DOHH2 (cell line): ENCODE measurements at regions not wholly inside any gene's neighbourhood (a gene's known extent, or its start where the extent isn't known, plus 50 kb on each side); places are given as distances from the start of the nearest gene placed in this dataset.

ENCODE experiments used
- EZH2phosphoT487 ChIP-seq: fragments of 200-600 bp; sonication (generic); IDR thresholded peaks from 2 replicates; pipeline ENCODE4 v1.6.1; 2017; ENCODE audit warnings: borderline replicate concordance, mild to moderate bottlenecking, antibody characterized with exemption, low read length, moderate library complexity, mixed read lengths
- TF ChIP-seq, protein P1 (sequence below): fragments of 200-600 bp; sonication (generic); IDR thresholded peaks from one replicate; pipeline ENCODE4 v1.5.1; 2014; ENCODE audit warnings: antibody characterized with exemption, mild to moderate bottlenecking, low read depth, low read length; ENCODE audit not compliant: poor library complexity, severe bottlenecking

DNA sequence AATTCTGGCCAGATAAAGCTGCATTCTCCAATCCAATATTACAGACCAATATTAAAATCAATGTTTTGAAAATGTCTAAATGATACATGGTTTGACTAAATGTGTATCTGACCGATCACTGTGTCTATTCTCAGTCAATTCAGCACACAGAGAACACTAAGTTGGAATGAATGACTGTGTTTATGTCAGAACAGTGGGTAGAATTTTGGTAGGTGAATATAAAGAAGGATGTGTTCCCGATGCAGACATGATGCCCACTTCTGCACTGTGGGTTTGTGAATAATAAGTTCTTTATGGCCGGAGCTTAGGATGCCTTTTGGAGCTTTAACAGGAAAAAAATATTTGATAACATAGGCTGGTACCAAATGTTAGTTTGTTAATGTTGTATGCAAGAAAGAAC is 113.2 kb upstream of the GIMD1 start:
- no peak for TF ChIP-seq EZH2phosphoT487
- TF ChIP-seq, protein P1, sequence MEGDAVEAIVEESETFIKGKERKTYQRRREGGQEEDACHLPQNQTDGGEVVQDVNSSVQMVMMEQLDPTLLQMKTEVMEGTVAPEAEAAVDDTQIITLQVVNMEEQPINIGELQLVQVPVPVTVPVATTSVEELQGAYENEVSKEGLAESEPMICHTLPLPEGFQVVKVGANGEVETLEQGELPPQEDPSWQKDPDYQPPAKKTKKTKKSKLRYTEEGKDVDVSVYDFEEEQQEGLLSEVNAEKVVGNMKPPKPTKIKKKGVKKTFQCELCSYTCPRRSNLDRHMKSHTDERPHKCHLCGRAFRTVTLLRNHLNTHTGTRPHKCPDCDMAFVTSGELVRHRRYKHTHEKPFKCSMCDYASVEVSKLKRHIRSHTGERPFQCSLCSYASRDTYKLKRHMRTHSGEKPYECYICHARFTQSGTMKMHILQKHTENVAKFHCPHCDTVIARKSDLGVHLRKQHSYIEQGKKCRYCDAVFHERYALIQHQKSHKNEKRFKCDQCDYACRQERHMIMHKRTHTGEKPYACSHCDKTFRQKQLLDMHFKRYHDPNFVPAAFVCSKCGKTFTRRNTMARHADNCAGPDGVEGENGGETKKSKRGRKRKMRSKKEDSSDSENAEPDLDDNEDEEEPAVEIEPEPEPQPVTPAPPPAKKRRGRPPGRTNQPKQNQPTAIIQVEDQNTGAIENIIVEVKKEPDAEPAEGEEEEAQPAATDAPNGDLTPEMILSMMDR: no peak
